BE2C (cell line): ENCODE measurements at regions not wholly inside any gene's neighbourhood (a gene's known extent, or its start where the extent isn't known, plus 50 kb on each side); places are given as distances from the start of the nearest gene placed in this dataset.

Experiments used
- DNase-seq: peaks from one replicate; pipeline ENCODE4 v3.0.0-alpha.2; 2020
- H3K27me3 ChIP-seq: fragments of 250-450 bp; sonication (Bioruptor Pico); 2 replicates; pipeline ENCODE4 v1.5.1; 2020; ENCODE audit warnings: mild to moderate bottlenecking
- H3K36me3 ChIP-seq: fragments of 250-450 bp; sonication (Bioruptor Pico); 2 replicates; pipeline ENCODE4 v1.5.1; 2020; ENCODE audit warnings: mild to moderate bottlenecking
- H3K4me1 ChIP-seq: fragments of 250-450 bp; sonication (Bioruptor Pico); 2 replicates; pipeline ENCODE4 v1.5.1; 2020
- H3K4me3 ChIP-seq: 2 replicates; pipeline ENCODE4 v1.5.1; 2011; ENCODE audit warnings: low read depth, low read length
- H3K9me3 ChIP-seq: fragments of 250-450 bp; sonication (Bioruptor Pico); 2 replicates; pipeline ENCODE4 v1.5.1; 2020
- CTCF ChIP-seq: IDR thresholded peaks from 2 replicates; pipeline ENCODE4 v1.5.1; 2012; ENCODE audit warnings: mild to moderate bottlenecking, low read depth, low read length

- Histone ChIP-seq H3K9me3 (no peaks in the 10 kb centered on the region), H3K27me3 (no peaks in the 10 kb centered on the region), H3K4me3 (no peak overlapping the region), H3K4me1 (no peaks in the 10 kb centered on the region), H3K36me3 (no peaks in the 10 kb centered on the region)
- no peak for DNase-seq
- no peak for TF ChIP-seq CTCF
These were observed 231.4 kb downstream of the CHRM3 start for GRCh38 chr1:239617731-239618130.

GRCh38 chr1:239619190-239619589 is 232.8 kb downstream of the CHRM3 start:
- no peaks in the 10 kb centered on the region for H3K27me3 ChIP-seq
- no peak for DNase-seq
- no peaks in the 10 kb centered on the region for H3K9me3 ChIP-seq
- H3K36me3 ChIP-seq, result no peaks in the 10 kb centered on the region
- H3K4me1 ChIP-seq, result no peaks in the 10 kb centered on the region
- H3K4me3 ChIP-seq, result no peak overlapping the region
- no peak for TF ChIP-seq CTCF

- no peak overlapping the region for H3K4me3 ChIP-seq
- DNase-seq, result no peak
These were observed 244.4 kb downstream of the CHRM3 start for GRCh38 chr1:239630767-239631166.

GRCh38 chr1:239633432-239633831 is 247.1 kb downstream of the CHRM3 start:
- Histone ChIP-seq H3K4me3 (no peak overlapping the region), H3K4me1 (no peaks in the 10 kb centered on the region; the same call in 1 of the 2 replicates), H3K9me3 (no peaks in the 10 kb centered on the region), H3K36me3 (no peaks in the 10 kb centered on the region), H3K27me3 (no peaks in the 10 kb centered on the region)
- TF ChIP-seq CTCF, result no peak
- DNase-seq, result no peak

More at GRCh38 chr1:239630767-239631166, 244.4 kb downstream of the CHRM3 start:
- no peak for TF ChIP-seq CTCF
- H3K27me3 ChIP-seq, result no peaks in the 10 kb centered on the region
- no peaks in the 10 kb centered on the region for H3K9me3 ChIP-seq
- H3K36me3 ChIP-seq, result no peaks in the 10 kb centered on the region
- no peaks in the 10 kb centered on the region; the same call in 1 of the 2 replicates for H3K4me1 ChIP-seq

- Histone ChIP-seq H3K4me3 (no peak overlapping the region), H3K27me3 (no peaks in the 10 kb centered on the region), H3K4me1 (no peaks in the 10 kb centered on the region; the same call in 1 of the 2 replicates), H3K36me3 (no peaks in the 10 kb centered on the region), H3K9me3 (no peaks in the 10 kb centered on the region)
- no peak for DNase-seq
- TF ChIP-seq CTCF, result no peak
These were observed 248.9 kb downstream of the CHRM3 start for GRCh38 chr1:239635276-239635675.

- H3K4me1 ChIP-seq, result no peaks in the 10 kb centered on the region; the same call in 1 of the 2 replicates
- H3K36me3 ChIP-seq, result no peaks in the 10 kb centered on the region
- TF ChIP-seq CTCF, result no peak
- no peaks in the 10 kb centered on the region for H3K27me3 ChIP-seq
- H3K4me3 ChIP-seq, result no peak overlapping the region
- no peak for DNase-seq
- H3K9me3 ChIP-seq, result no peaks in the 10 kb centered on the region
These were observed 250.0 kb downstream of the CHRM3 start for GRCh38 chr1:239636347-239636746.
